ENCODE measurements at regions not wholly inside any gene's neighbourhood (a gene's known extent, or its start where the extent isn't known, plus 50 kb on each side); places are given as distances from the start of the nearest gene placed in this dataset.
"Not testable (repeated sequence)": the region's sequence is repeated elsewhere in the genome, so short reads cannot be mapped to it uniquely, and the experiment has no call there.

GRCh38 chr2:44051593-44052347 is 56.0 kb upstream of the LRPPRC start:
- DNase-seq (ENCODE audit: low spot score), result peak; percentile 94

GRCh38 chr2:44052584-44052983 is 56.8 kb upstream of the LRPPRC start:
- DNase-seq (ENCODE audit: low spot score), result peak; percentile 29

- peak; percentile 16 for DNase-seq (ENCODE audit: low spot score)
Measured at GRCh38 chr2:44053052-44053451, 57.3 kb upstream of the LRPPRC start.

- DNase-seq (ENCODE audit: low spot score), result no peak
Measured at GRCh38 chr2:44053456-44053855, 57.7 kb upstream of the LRPPRC start.

GRCh38 chr2:44055229-44055628 is 59.4 kb upstream of the LRPPRC start:
- no peak for DNase-seq (ENCODE audit: low spot score)

- no peak for DNase-seq (ENCODE audit: low spot score)
Measured at GRCh38 chr2:44055664-44056063, 59.9 kb upstream of the LRPPRC start.

- DNase-seq (ENCODE audit: low spot score), result no peak
Measured at GRCh38 chr2:44056947-44057346, 61.2 kb upstream of the LRPPRC start.

GRCh38 chr2:44060286-44060685 is 64.5 kb upstream of the LRPPRC start:
- DNase-seq (ENCODE audit: low spot score), result not testable (repeated sequence)

GRCh38 chr2:44060990-44061389 is 65.2 kb upstream of the LRPPRC start:
- DNase-seq (ENCODE audit: low spot score), result no peak

- DNase-seq (ENCODE audit: low spot score), result no peak
Measured at GRCh38 chr2:44061469-44061868, 65.7 kb upstream of the LRPPRC start.

- DNase-seq (ENCODE audit: low spot score), result no peak
Measured at GRCh38 chr2:44061876-44062275, 66.1 kb upstream of the LRPPRC start.

- DNase-seq (ENCODE audit: low spot score), result no peak
Measured at GRCh38 chr2:44063033-44063432, 67.2 kb upstream of the LRPPRC start.

- DNase-seq (ENCODE audit: low spot score), result not testable (repeated sequence)
Measured at GRCh38 chr2:44064281-44064680, 68.5 kb upstream of the LRPPRC start.

GRCh38 chr2:44067012-44067790 is 71.4 kb upstream of the LRPPRC start:
- DNase-seq (ENCODE audit: low spot score), result not testable (repeated sequence)

- not testable (repeated sequence) for DNase-seq (ENCODE audit: low spot score)
Measured at GRCh38 chr2:44067791-44068181, 72.0 kb upstream of the LRPPRC start.

GRCh38 chr2:44071454-44072046 is 75.8 kb upstream of the LRPPRC start:
- DNase-seq (ENCODE audit: low spot score), result no peak

- not testable (repeated sequence) for DNase-seq (ENCODE audit: low spot score)
Measured at GRCh38 chr2:44073667-44074066, 77.9 kb upstream of the LRPPRC start.

- not testable (repeated sequence) for DNase-seq (ENCODE audit: low spot score)
Measured at GRCh38 chr2:44074795-44075194, 79.0 kb upstream of the LRPPRC start.

GRCh38 chr2:44075541-44075940 is 79.8 kb upstream of the LRPPRC start:
- peak; percentile 92 for DNase-seq (ENCODE audit: low spot score)

GRCh38 chr2:44077942-44078511 is 82.2 kb upstream of the LRPPRC start:
- DNase-seq (ENCODE audit: low spot score), result no peak

GRCh38 chr2:44079686-44080085 is 83.9 kb upstream of the LRPPRC start:
- peak; percentile 10 for DNase-seq (ENCODE audit: low spot score)

- peak; percentile 9 for DNase-seq (ENCODE audit: low spot score)
Measured at GRCh38 chr2:44083054-44083453, 85.6 kb upstream of the PPM1B start.

- no peak for DNase-seq (ENCODE audit: low spot score)
Measured at GRCh38 chr2:44084850-44085249, 83.8 kb upstream of the PPM1B start.

Data from cerebellar cortex (tissue), 1 donor.